A673 (cell line): ENCODE measurements at regions not wholly inside any gene's neighbourhood (a gene's known extent, or its start where the extent isn't known, plus 50 kb on each side); places are given as distances from the start of the nearest gene placed in this dataset.

ENCODE experiments used
- BruUV-seq: library from RNA; stranded (reverse); fragments of 400-500 nt; replicated peaks from 2 replicates; lab custom pipeline; 2021; lab: Mats Ljungman, UMichigan
- CTCF ChIA-PET: fragments of 300-600 bp; sonication (Branson Sonifier 250); formaldehyde crosslinking; loops from one replicate; lab custom pipeline; 2022; ENCODE audit warnings: antibody characterized with exemption; lab: Charles Lee
- POLR2A ChIA-PET: fragments of 300-600 bp; sonication (Branson Sonifier 250); formaldehyde crosslinking; loops from one replicate; lab custom pipeline; 2022; ENCODE audit warnings: antibody characterized with exemption; ENCODE audit not compliant: low non-redundant PET; lab: Charles Lee
- DNase-seq: peaks from one replicate; pipeline ENCODE4 v3.0.0-alpha.2; 2015; ENCODE audit warnings: low spot score
- H3K27ac ChIP-seq: fragments of 200-600 bp; sonication (generic); 2 replicates; pipeline ENCODE4 v1.5.1; 2016; ENCODE audit warnings: mixed run types, low read depth, mild to moderate bottlenecking, mixed read lengths, antibody characterized with exemption, low read length; ENCODE audit not compliant: poor library complexity, severe bottlenecking
- H3K27me3 ChIP-seq: fragments of 200-600 bp; sonication (generic); replicated peaks from 2 replicates; pipeline ENCODE4 v1.6.1; 2017; ENCODE audit warnings: mixed run types, low read depth, mild to moderate bottlenecking, mixed read lengths, antibody characterized with exemption, low read length; ENCODE audit not compliant: insufficient read depth, poor library complexity
- H3K36me3 ChIP-seq: fragments of 200-600 bp; sonication (generic); 2 replicates; pipeline ENCODE4 v1.6.1; 2016; ENCODE audit warnings: mixed run types, mild to moderate bottlenecking, mixed read lengths, antibody characterized with exemption, low read length; ENCODE audit not compliant: insufficient read depth, poor library complexity, severe bottlenecking
- H3K4me1 ChIP-seq: fragments of 200-600 bp; sonication (generic); 2 replicates; pipeline ENCODE4 v1.6.1; 2017; ENCODE audit warnings: mixed run types, mild to moderate bottlenecking, mixed read lengths, antibody characterized with exemption, low read length; ENCODE audit not compliant: insufficient read depth, poor library complexity, severe bottlenecking
- H3K4me3 ChIP-seq: fragments of 200-600 bp; sonication (generic); 2 replicates; pipeline ENCODE4 v1.5.1; 2016; ENCODE audit warnings: low read depth, mixed run types, mild to moderate bottlenecking, mixed read lengths, low read length; ENCODE audit not compliant: poor library complexity, severe bottlenecking
- H3K9me3 ChIP-seq: fragments of 200-600 bp; sonication (generic); 2 replicates; pipeline ENCODE4 v1.6.1; 2016; ENCODE audit warnings: mixed run types, low read depth, mild to moderate bottlenecking, mixed read lengths, antibody characterized with exemption, low read length; ENCODE audit not compliant: poor library complexity, severe bottlenecking
- CTCF ChIP-seq: fragments of 300-800, 200-600 bp; sonication (generic); conservative IDR thresholded peaks from 2 replicates; pipeline ENCODE4 v1.5.1; 2017; ENCODE audit warnings: low read depth, mild to moderate bottlenecking, antibody characterized with exemption, low read length, moderate library complexity, mixed read lengths
- EZH2 ChIP-seq: fragments of 200-600 bp; sonication (generic); IDR thresholded peaks from 2 replicates; pipeline ENCODE4 v1.6.1; 2017; ENCODE audit warnings: borderline replicate concordance, low read depth, mild to moderate bottlenecking, mixed read lengths, antibody characterized with exemption, low read length; ENCODE audit not compliant: poor library complexity, severe bottlenecking
- intact Hi-C: fragments of 100-400 bp; cut with micrococcal nuclease; formaldehyde crosslinking; loops from one replicate; pipeline ENCODE4 v1.10.0; 2022; ENCODE audit not compliant: unreplicated experiment

GRCh38 chr5:167984951-167985350 is 306.5 kb upstream of the WWC1 start:
- Histone ChIP-seq H3K27ac (no peak overlapping the region), H3K4me1 (peaks cover 38% of the 10 kb centered on the region), H3K9me3 (no peaks in the 10 kb centered on the region), H3K4me3 (no peak overlapping the region), H3K36me3 (no peaks in the 10 kb centered on the region), H3K27me3 (no peaks in the 10 kb centered on the region)
- TF ChIP-seq EZH2 (no peak), CTCF (no peak)
- BruUV-seq = no TSS peak
- intact Hi-C loops = loop anchor here (5.0 kb wide), 1 partner anchor 88 kb away; no protein-coding TSS in a partner anchor
- ChIA-PET POLR2A (no interaction called here), CTCF (no interaction called here)
- DNase-seq = no peak

- TF ChIP-seq EZH2 (no peak), CTCF (no peak)
- Histone ChIP-seq H3K4me1 (peaks cover 38% of the 10 kb centered on the region), H3K36me3 (no peaks in the 10 kb centered on the region), H3K27ac (no peak overlapping the region), H3K9me3 (no peaks in the 10 kb centered on the region), H3K27me3 (no peaks in the 10 kb centered on the region), H3K4me3 (no peak overlapping the region)
- DNase-seq = no peak
- ChIA-PET CTCF (no interaction called here), POLR2A (no interaction called here)
- intact Hi-C loops = no loop called here
- no TSS peak for BruUV-seq
Observed at GRCh38 chr5:167985373-167985772, 306.1 kb upstream of the WWC1 start.

- POLR2A ChIA-PET = no interaction called here
- no peak for DNase-seq
- H3K4me1 ChIP-seq = peaks cover 33% of the 10 kb centered on the region
- CTCF ChIA-PET = no interaction called here
- no peaks in the 10 kb centered on the region for H3K27me3 ChIP-seq
- H3K9me3 ChIP-seq = no peaks in the 10 kb centered on the region
- no peaks in the 10 kb centered on the region for H3K36me3 ChIP-seq
- H3K4me3 ChIP-seq = no peak overlapping the region
- no peak for TF ChIP-seq CTCF
- TF ChIP-seq EZH2 = no peak
- H3K27ac ChIP-seq = no peak overlapping the region
- BruUV-seq = no TSS peak
- intact Hi-C loops = no loop called here
Observed at GRCh38 chr5:167987490-167988280, 303.8 kb upstream of the WWC1 start.
